ENCODE measurements at regions not wholly inside any gene's neighbourhood (a gene's known extent, or its start where the extent isn't known, plus 50 kb on each side); places are given as distances from the start of the nearest gene placed in this dataset.

DNA sequence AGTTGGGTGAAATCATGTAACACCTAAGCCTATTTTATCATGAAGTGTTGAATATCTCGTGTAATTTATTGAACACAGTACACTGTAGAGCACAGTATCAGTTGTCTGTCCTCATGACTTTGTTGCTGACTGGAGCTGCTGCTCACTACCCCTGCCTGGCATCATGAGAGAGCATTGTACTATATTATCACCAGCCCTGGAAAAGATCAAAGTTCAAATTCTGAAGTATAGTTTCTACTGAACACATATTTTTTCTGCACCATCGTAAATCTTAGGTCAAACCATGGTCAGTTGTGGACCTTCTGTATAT is 169.3 kb upstream of the RAI14 start:
- no peak for ATAC-seq (ENCODE audit: low FRiP score)
- H3K27ac ChIP-seq (ENCODE audit: low read depth in 1 of 2, low read length in 2 of 2) = peak overlapping the region; percentile 92
- WGBS, 2 donors = 39% methylated on average over 2 of the region's 2 CpGs

DNA sequence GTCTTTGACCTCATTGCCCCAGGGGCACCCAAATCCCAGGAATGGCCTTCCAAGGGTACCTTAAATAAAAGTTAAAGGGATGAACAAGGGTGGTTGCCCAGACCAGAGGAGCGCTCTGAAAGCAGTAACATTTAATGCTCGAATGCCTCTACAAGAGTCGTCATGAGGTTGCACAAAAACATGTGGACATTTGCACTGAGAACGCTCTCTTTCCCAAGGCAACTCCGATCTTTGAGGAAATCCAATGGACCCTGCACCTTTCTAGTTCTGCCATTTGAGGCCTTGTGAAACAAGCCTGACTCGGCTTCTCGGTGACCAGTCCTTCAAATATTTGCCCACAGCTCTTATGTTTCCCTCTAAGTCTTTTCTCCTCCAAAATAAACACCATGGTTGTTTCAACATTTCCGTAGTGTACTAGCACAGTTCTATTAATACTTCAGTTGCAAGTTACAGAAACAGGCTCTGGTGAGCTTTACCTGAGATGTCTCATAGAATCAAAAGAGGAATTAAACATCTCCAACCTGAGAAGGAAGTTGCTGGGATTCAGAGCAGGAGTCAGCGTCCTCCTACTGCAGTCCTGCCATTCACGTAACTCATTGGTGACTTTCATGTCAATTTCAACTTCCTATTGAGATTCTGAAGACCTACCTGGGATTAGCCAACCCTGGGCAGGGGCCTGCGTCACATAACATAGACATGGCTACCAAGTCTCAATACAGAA is 168.8 kb upstream of the RAI14 start:
- DNase-seq = peak in 1 of 2 donors; percentile 61
- H3K36me3 ChIP-seq (ENCODE audit: control insufficient read depth in 1 of 2, insufficient read depth in 2 of 2, low read length in 1 of 2) = no peaks in the 10 kb centered on the region
- 11 to 14% methylated on average over 11 of the region's 11 CpGs for WGBS, 2 donors
- ATAC-seq (ENCODE audit: low FRiP score) = peak; percentile 84
- intact Hi-C loops (cut with DNase I) = loop anchor here (2.0 to 5.0 kb wide), 4 partner anchors 35 to 411 kb away; partner anchors contain the start of gene RAI14 (in 1 of the 2)
- H3K27me3 ChIP-seq (ENCODE audit: control insufficient read depth in 1 of 2, insufficient read depth in 2 of 2, low read length in 1 of 2) = no peaks in the 10 kb centered on the region
- no peak overlapping the region for H3K4me3 ChIP-seq (ENCODE audit: low read length in 2 of 2)
- no peaks in the 10 kb centered on the region for H3K9me3 ChIP-seq (ENCODE audit: control insufficient read depth, low read length)
- H3K4me1 ChIP-seq (ENCODE audit: control insufficient read depth in 1 of 2, insufficient read depth in 2 of 2, low read length in 2 of 2) = peaks cover 5% of the 10 kb centered on the region in 2 donors
- H3K27ac ChIP-seq (ENCODE audit: low read depth in 1 of 2, low read length in 2 of 2) = peak overlapping the region; percentile 92 to 99

More for the DNA sequence above, 169.3 kb upstream of the RAI14 start:
- Histone ChIP-seq H3K4me3 (ENCODE audit: low read length in 2 of 2) (no peak overlapping the region), H3K36me3 (ENCODE audit: control insufficient read depth in 1 of 2, insufficient read depth in 2 of 2, low read length in 1 of 2) (no peaks in the 10 kb centered on the region), H3K4me1 (ENCODE audit: control insufficient read depth in 1 of 2, insufficient read depth in 2 of 2, low read length in 2 of 2) (peaks cover 5% of the 10 kb centered on the region in 2 donors), H3K9me3 (ENCODE audit: control insufficient read depth, low read length) (no peaks in the 10 kb centered on the region), H3K27me3 (ENCODE audit: control insufficient read depth in 1 of 2, insufficient read depth in 2 of 2, low read length in 1 of 2) (no peaks in the 10 kb centered on the region)
- intact Hi-C loops (cut with DNase I) = loop anchor here (2.0 to 5.0 kb wide), 4 partner anchors 35 to 412 kb away; partner anchors contain the start of gene RAI14 (in 1 of the 2)
- no peak for DNase-seq

- Histone ChIP-seq H3K36me3 (ENCODE audit: control insufficient read depth in 1 of 2, insufficient read depth in 2 of 2, low read length in 1 of 2) (no peaks in the 10 kb centered on the region), H3K9me3 (ENCODE audit: control insufficient read depth, low read length) (no peaks in the 10 kb centered on the region), H3K27ac (ENCODE audit: low read depth in 1 of 2, low read length in 2 of 2) (peak overlapping the region; percentile 80 to 99), H3K4me3 (ENCODE audit: low read length in 2 of 2) (no peak overlapping the region), H3K4me1 (ENCODE audit: control insufficient read depth in 1 of 2, insufficient read depth in 2 of 2, low read length in 2 of 2) (peaks cover 5% of the 10 kb centered on the region in 2 donors), H3K27me3 (ENCODE audit: control insufficient read depth in 1 of 2, insufficient read depth in 2 of 2, low read length in 1 of 2) (no peaks in the 10 kb centered on the region)
- intact Hi-C loops (cut with DNase I) = loop anchor here (2.0 to 5.0 kb wide), 4 partner anchors 34 to 411 kb away; partner anchors contain the start of gene RAI14 (in 1 of the 2)
- ATAC-seq (ENCODE audit: low FRiP score) (peak; percentile 46), DNase-seq (no peak)
- WGBS, 2 donors = 4 to 5% methylated on average over 3 of the region's 3 CpGs
Measured at GRCh38 chr5:34487956-34488355, 168.2 kb upstream of the RAI14 start.

DNA sequence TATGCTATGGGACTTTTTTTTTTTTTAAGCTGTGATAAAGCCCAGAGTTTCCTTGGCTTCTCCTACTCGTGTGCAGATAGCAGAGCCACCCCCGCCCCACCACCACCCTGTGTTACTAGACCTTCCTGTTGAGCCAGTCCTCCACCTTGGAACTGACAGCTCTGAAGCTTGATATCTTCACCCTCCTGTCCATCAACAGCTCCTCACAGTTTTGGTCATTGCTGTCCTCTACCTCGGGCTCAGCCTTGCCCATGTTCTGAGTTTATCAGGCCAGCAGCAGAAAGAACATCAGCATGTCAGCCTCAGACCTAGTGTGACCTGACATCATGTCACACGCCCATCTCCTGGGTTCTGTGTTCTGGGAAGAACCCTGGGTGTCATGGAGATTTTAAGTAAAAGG is 167.1 kb upstream of the RAI14 start:
- intact Hi-C loops (cut with DNase I) = loop anchor here in 1 of 2 donors (5.0 kb wide), 1 partner anchor 33 kb away; no protein-coding TSS in a partner anchor

DNA sequence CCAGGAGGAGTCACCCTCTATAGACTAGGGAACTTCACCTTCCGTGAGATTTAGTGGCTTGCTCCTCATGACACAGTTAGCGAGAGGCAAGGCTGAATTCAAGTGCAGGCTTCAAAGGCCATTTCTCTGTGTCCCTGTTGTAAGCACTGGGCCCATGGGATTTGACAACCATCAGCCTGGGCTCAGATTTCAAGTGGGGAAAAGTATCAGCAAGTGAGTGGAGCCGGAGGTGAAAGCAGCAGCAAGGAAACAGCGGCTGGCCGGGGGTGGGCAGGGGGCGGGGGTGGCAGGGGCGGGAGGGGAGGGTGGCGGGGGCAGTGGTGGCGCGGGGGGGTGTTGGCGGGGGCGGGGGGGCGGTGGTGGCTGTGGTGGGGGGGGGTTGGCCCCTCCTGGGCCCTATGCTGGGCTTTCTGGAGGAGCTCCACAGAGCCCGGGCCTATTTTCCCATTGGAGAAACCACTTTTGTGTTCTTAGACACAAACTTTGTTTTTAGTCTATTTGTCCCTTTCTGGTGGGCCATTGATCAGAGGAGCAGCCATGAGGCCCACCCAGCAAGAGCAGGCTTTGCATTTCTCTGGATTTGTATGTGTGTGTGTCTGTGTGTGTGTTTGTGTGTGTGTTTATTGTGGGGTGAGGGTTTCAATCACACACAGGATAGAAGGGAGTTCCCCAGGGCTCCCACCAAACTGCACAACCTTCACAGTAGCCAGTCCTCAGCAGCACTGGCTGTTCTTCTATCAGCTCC is 165.4 kb upstream of the RAI14 start:
- Histone ChIP-seq H3K27ac (ENCODE audit: low read depth in 1 of 2, low read length in 2 of 2) (peak overlapping the region; percentile 77 to 90), H3K36me3 (ENCODE audit: control insufficient read depth in 1 of 2, insufficient read depth in 2 of 2, low read length in 1 of 2) (no peaks in the 10 kb centered on the region), H3K27me3 (ENCODE audit: control insufficient read depth in 1 of 2, insufficient read depth in 2 of 2, low read length in 1 of 2) (no peaks in the 10 kb centered on the region), H3K4me1 (ENCODE audit: control insufficient read depth in 1 of 2, insufficient read depth in 2 of 2, low read length in 2 of 2) (peaks cover 5 to 6% of the 10 kb centered on the region in 2 donors), H3K4me3 (ENCODE audit: low read length in 2 of 2) (no peak overlapping the region), H3K9me3 (ENCODE audit: control insufficient read depth, low read length) (no peaks in the 10 kb centered on the region)
- WGBS, 2 donors = 11 to 15% methylated on average over 6 to 8 of the region's 14 CpGs
- intact Hi-C loops (cut with DNase I) = no loop called here
- no peak for ATAC-seq (ENCODE audit: low FRiP score)
- DNase-seq = no peak

More for the DNA sequence above, 167.1 kb upstream of the RAI14 start:
- 36 to 47% methylated on average over 3 to 4 of the region's 4 CpGs for WGBS, 2 donors
- DNase-seq (no peak), ATAC-seq (ENCODE audit: low FRiP score) (no peak)
- Histone ChIP-seq H3K4me1 (ENCODE audit: control insufficient read depth in 1 of 2, insufficient read depth in 2 of 2, low read length in 2 of 2) (peaks cover 5% of the 10 kb centered on the region in 2 donors), H3K9me3 (ENCODE audit: control insufficient read depth, low read length) (no peaks in the 10 kb centered on the region), H3K4me3 (ENCODE audit: low read length in 2 of 2) (no peak overlapping the region), H3K36me3 (ENCODE audit: control insufficient read depth in 1 of 2, insufficient read depth in 2 of 2, low read length in 1 of 2) (no peaks in the 10 kb centered on the region), H3K27ac (ENCODE audit: low read depth in 1 of 2, low read length in 2 of 2) (peak overlapping the region; percentile 73 to 85), H3K27me3 (ENCODE audit: control insufficient read depth in 1 of 2, insufficient read depth in 2 of 2, low read length in 1 of 2) (no peaks in the 10 kb centered on the region)

DNA sequence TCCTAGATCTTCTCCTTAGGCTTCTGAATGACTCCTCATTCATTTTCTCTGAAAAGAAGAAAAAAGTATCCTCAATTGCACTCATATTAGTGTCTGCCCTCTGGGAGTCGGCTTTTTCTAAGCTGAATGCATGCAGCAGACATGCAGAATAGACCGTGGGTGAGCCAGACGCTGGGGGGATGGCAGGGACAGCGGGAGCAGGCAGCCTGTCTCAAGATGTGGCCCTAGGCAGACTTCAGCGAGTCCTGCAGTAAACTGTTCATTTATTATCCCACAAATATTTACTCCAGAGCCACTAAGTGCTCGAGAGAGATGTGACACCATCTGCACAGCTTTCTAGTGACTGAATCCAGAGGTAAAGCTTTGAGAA is 164.9 kb upstream of the RAI14 start:
- Histone ChIP-seq H3K36me3 (ENCODE audit: control insufficient read depth in 1 of 2, insufficient read depth in 2 of 2, low read length in 1 of 2) (no peaks in the 10 kb centered on the region), H3K27me3 (ENCODE audit: control insufficient read depth in 1 of 2, insufficient read depth in 2 of 2, low read length in 1 of 2) (no peaks in the 10 kb centered on the region), H3K9me3 (ENCODE audit: control insufficient read depth, low read length) (no peaks in the 10 kb centered on the region), H3K4me1 (ENCODE audit: control insufficient read depth in 1 of 2, insufficient read depth in 2 of 2, low read length in 2 of 2) (peaks cover 5 to 11% of the 10 kb centered on the region in 2 donors), H3K4me3 (ENCODE audit: low read length in 2 of 2) (no peak overlapping the region), H3K27ac (ENCODE audit: low read depth in 1 of 2, low read length in 2 of 2) (peak overlapping the region; percentile 64)
- WGBS, 2 donors = 21 to 23% methylated on average over 6 of the region's 6 CpGs
- DNase-seq (no peak), ATAC-seq (ENCODE audit: low FRiP score) (no peak)
- intact Hi-C loops (cut with DNase I) = no loop called here

GRCh38 chr5:34494111-34494755 is 161.9 kb upstream of the RAI14 start:
- Histone ChIP-seq H3K27me3 (ENCODE audit: control insufficient read depth in 1 of 2, insufficient read depth in 2 of 2, low read length in 1 of 2) (no peaks in the 10 kb centered on the region), H3K27ac (ENCODE audit: low read depth in 1 of 2, low read length in 2 of 2) (peak overlapping the region in 1 of 2 donors; percentile 15), H3K4me1 (ENCODE audit: control insufficient read depth in 1 of 2, insufficient read depth in 2 of 2, low read length in 2 of 2) (peaks cover 4 to 16% of the 10 kb centered on the region in 2 donors), H3K9me3 (ENCODE audit: control insufficient read depth, low read length) (no peaks in the 10 kb centered on the region), H3K4me3 (ENCODE audit: low read length in 2 of 2) (no peak overlapping the region), H3K36me3 (ENCODE audit: control insufficient read depth in 1 of 2, insufficient read depth in 2 of 2, low read length in 1 of 2) (no peaks in the 10 kb centered on the region)
- DNase-seq (no peak), ATAC-seq (ENCODE audit: low FRiP score) (no peak)
- WGBS, 2 donors = 86 to 89% methylated on average over 3 of the region's 3 CpGs
- intact Hi-C loops (cut with DNase I) = no loop called here

DNA sequence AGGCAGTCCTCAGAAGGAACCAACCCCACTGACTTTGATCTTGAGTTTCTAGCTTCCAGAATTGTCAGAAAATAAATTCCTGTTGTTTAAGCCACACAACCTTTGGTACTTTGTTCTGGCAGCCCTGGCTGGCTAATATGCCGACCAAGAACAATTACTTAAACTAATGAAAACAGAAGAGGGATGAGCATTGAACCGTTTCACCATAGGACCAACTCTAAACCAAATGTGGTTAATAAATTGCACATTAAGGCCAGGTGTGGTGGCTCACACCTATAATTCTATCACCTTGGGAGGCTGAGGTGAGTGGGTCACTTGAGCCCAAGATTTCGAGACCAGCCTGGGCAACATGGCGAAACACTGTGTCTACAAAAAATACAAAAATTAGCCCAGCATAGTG is 160.9 kb upstream of the RAI14 start:
- Histone ChIP-seq H3K4me1 (ENCODE audit: control insufficient read depth in 1 of 2, insufficient read depth in 2 of 2, low read length in 2 of 2) (peaks cover 6 to 18% of the 10 kb centered on the region in 2 donors), H3K36me3 (ENCODE audit: control insufficient read depth in 1 of 2, insufficient read depth in 2 of 2, low read length in 1 of 2) (no peaks in the 10 kb centered on the region), H3K27me3 (ENCODE audit: control insufficient read depth in 1 of 2, insufficient read depth in 2 of 2, low read length in 1 of 2) (no peaks in the 10 kb centered on the region), H3K27ac (ENCODE audit: low read depth in 1 of 2, low read length in 2 of 2) (no peak overlapping the region), H3K9me3 (ENCODE audit: control insufficient read depth, low read length) (no peaks in the 10 kb centered on the region), H3K4me3 (ENCODE audit: low read length in 2 of 2) (no peak overlapping the region)
- ATAC-seq (ENCODE audit: low FRiP score) (no peak), DNase-seq (no peak)
- intact Hi-C loops (cut with DNase I) = no loop called here
- WGBS, 2 donors = 80 to 83% methylated on average over 4 of the region's 4 CpGs
